LNCAP (cell line): ENCODE measurements at regions not wholly inside any gene's neighbourhood (a gene's known extent, or its start where the extent isn't known, plus 50 kb on each side); places are given as distances from the start of the nearest gene placed in this dataset.

Experiments used
- CTCF ChIP-seq: fragments of 450-650 bp; IDR thresholded peaks from 2 replicates; pipeline ENCODE4 v1.5.1; 2017; ENCODE audit warnings: mild to moderate bottlenecking

GRCh38 chr11:128039140-128040021 is 548.0 kb downstream of the ETS1 start:
- no peak for TF ChIP-seq CTCF

- TF ChIP-seq CTCF = no peak
Observed at GRCh38 chr11:128036556-128037093, 550.7 kb downstream of the ETS1 start.

- TF ChIP-seq CTCF = no peak
Observed at GRCh38 chr11:128036006-128036405, 551.4 kb downstream of the ETS1 start.

GRCh38 chr11:128031538-128032134 is 555.7 kb downstream of the ETS1 start:
- TF ChIP-seq CTCF = peak; percentile 61

GRCh38 chr11:128029219-128029722 is 558.1 kb downstream of the ETS1 start:
- TF ChIP-seq CTCF = no peak

- TF ChIP-seq CTCF = no peak
Observed at GRCh38 chr11:128026596-128026995, 560.8 kb downstream of the ETS1 start.

GRCh38 chr11:128022761-128023160 is 564.6 kb downstream of the ETS1 start:
- no peak for TF ChIP-seq CTCF
